Mesothelial cell of epicardium (in vitro differentiated cells): ENCODE measurements at regions not wholly inside any gene's neighbourhood (a gene's known extent, or its start where the extent isn't known, plus 50 kb on each side); places are given as distances from the start of the nearest gene placed in this dataset.
A peak's percentile ranks its signal among the peaks of the same experiment; 100 is the strongest.

Experiments
- DNase-seq, 2 experiments: peaks; one replicate each; pipeline ENCODE4 v3.0.0; 2021; ENCODE audit warnings: low spot score in 2 of 2; ENCODE audit not compliant: unreplicated experiment in 2 of 2
- H3K27ac Mint-ChIP-seq: 2 replicates; pipeline ENCODE4 v1.8.0; 2021; ENCODE audit warnings: mixed read lengths
- H3K27me3 Mint-ChIP-seq: 2 replicates; pipeline ENCODE4 v1.8.0; 2021; ENCODE audit warnings: low read depth, mixed read lengths
- H3K36me3 Mint-ChIP-seq: 2 replicates; pipeline ENCODE4 v1.8.0; 2021; ENCODE audit warnings: mixed read lengths
- H3K4me1 Mint-ChIP-seq: 2 replicates; pipeline ENCODE4 v1.8.0; 2021; ENCODE audit warnings: mixed read lengths
- H3K4me3 Mint-ChIP-seq: 2 replicates; pipeline ENCODE4 v1.8.0; 2021; ENCODE audit warnings: mild to moderate bottlenecking, moderate library complexity, mixed read lengths
- H3K9me3 Mint-ChIP-seq: 2 replicates; pipeline ENCODE4 v1.8.0; 2021; ENCODE audit warnings: mixed read lengths
- TF ChIP-seq, protein P1 (sequence below): fragments of 200-600 bp; sonication (generic); IDR thresholded peaks from one replicate; pipeline ENCODE4 v1.5.0; 2021; ENCODE audit warnings: antibody characterized with exemption; ENCODE audit not compliant: unreplicated experiment

DNA sequence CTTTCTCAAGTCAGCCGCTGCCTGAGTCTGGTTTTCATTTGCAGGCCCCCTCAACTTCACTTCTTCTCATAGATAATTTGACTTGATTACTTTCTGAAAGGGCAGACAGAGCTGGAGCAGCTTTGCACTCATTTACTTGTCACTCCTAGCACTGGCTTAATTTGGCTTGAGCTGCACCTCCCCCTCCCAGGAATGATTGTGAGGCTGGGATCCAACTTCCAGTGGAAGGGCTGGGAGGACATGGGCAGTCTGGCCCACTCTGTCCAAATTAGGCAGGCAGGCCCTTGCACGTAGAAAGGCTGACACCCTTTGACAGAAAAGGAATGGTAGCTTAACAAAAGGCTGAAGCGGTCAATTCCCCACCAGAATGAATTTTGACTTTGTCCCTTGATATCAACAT, 453.9 kb downstream of the ETS1 start:
- Mint-ChIP-seq H3K36me3 (no peaks in the 10 kb centered on the region), H3K4me3 (no peak overlapping the region), H3K9me3 (peaks cover 9% of the 10 kb centered on the region), H3K4me1 (peaks cover 21% of the 10 kb centered on the region), H3K27ac (peak overlapping the region; percentile 60), H3K27me3 (no peaks in the 10 kb centered on the region)
- TF ChIP-seq, protein P1, sequence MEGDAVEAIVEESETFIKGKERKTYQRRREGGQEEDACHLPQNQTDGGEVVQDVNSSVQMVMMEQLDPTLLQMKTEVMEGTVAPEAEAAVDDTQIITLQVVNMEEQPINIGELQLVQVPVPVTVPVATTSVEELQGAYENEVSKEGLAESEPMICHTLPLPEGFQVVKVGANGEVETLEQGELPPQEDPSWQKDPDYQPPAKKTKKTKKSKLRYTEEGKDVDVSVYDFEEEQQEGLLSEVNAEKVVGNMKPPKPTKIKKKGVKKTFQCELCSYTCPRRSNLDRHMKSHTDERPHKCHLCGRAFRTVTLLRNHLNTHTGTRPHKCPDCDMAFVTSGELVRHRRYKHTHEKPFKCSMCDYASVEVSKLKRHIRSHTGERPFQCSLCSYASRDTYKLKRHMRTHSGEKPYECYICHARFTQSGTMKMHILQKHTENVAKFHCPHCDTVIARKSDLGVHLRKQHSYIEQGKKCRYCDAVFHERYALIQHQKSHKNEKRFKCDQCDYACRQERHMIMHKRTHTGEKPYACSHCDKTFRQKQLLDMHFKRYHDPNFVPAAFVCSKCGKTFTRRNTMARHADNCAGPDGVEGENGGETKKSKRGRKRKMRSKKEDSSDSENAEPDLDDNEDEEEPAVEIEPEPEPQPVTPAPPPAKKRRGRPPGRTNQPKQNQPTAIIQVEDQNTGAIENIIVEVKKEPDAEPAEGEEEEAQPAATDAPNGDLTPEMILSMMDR: no peak
- DNase-seq: no peak

DNA sequence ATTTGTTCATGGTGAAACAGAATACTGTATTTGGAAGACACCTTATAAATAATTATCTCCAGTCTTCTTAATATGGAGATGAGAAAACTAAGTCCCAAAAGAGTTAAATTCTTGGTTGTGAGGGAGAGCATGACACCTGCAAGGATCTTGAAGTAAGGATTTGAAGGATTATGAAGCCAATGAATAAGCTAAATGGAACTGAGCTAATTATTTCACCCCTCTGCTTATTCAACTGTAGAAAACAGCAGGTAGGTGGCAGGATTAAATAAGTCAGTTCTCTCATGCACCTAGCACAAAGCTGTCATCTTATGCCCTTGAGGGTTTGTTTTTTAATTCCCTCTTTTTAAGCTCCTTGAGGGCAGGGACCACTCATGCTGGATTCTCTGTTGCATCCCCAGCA, 457.3 kb downstream of the ETS1 start:
- no peak overlapping the region for H3K4me3 Mint-ChIP-seq

GRCh38 chr11:128125723-128126122, 461.6 kb downstream of the ETS1 start:
- TF ChIP-seq, protein P1: no peak
- no peak for DNase-seq
- H3K27me3 Mint-ChIP-seq: no peaks in the 10 kb centered on the region
- no peak overlapping the region for H3K4me3 Mint-ChIP-seq
- H3K9me3 Mint-ChIP-seq: peaks cover 5% of the 10 kb centered on the region
- H3K36me3 Mint-ChIP-seq: no peaks in the 10 kb centered on the region
- H3K27ac Mint-ChIP-seq: no peak overlapping the region
- no peaks in the 10 kb centered on the region for H3K4me1 Mint-ChIP-seq

More for the DNA sequence above, 457.3 kb downstream of the ETS1 start:
- no peaks in the 10 kb centered on the region for H3K9me3 Mint-ChIP-seq
- DNase-seq: no peak
- TF ChIP-seq, protein P1: no peak
- no peaks in the 10 kb centered on the region for H3K27me3 Mint-ChIP-seq
- H3K27ac Mint-ChIP-seq: no peak overlapping the region
- H3K36me3 Mint-ChIP-seq: no peaks in the 10 kb centered on the region
- peaks cover 18% of the 10 kb centered on the region for H3K4me1 Mint-ChIP-seq

- TF ChIP-seq, protein P1: no peak
- Mint-ChIP-seq H3K9me3 (peaks cover 15% of the 10 kb centered on the region), H3K27me3 (no peaks in the 10 kb centered on the region), H3K36me3 (no peaks in the 10 kb centered on the region), H3K27ac (no peak overlapping the region), H3K4me1 (peaks cover 9% of the 10 kb centered on the region), H3K4me3 (no peak overlapping the region)
- no peak for DNase-seq
Observed at GRCh38 chr11:128116885-128117284, 470.5 kb downstream of the ETS1 start.

- Mint-ChIP-seq H3K4me1 (peaks cover 9% of the 10 kb centered on the region), H3K9me3 (peaks cover 15% of the 10 kb centered on the region), H3K27ac (no peak overlapping the region), H3K27me3 (no peaks in the 10 kb centered on the region), H3K4me3 (no peak overlapping the region), H3K36me3 (no peaks in the 10 kb centered on the region)
- TF ChIP-seq, protein P1: no peak
- no peak for DNase-seq
Observed at GRCh38 chr11:128116447-128116846, 470.9 kb downstream of the ETS1 start.

- peaks cover 9% of the 10 kb centered on the region for H3K4me1 Mint-ChIP-seq
- no peak overlapping the region for H3K27ac Mint-ChIP-seq
- TF ChIP-seq, protein P1: no peak
- peaks cover 18% of the 10 kb centered on the region for H3K9me3 Mint-ChIP-seq
- no peaks in the 10 kb centered on the region for H3K27me3 Mint-ChIP-seq
- H3K4me3 Mint-ChIP-seq: no peak overlapping the region
- H3K36me3 Mint-ChIP-seq: no peaks in the 10 kb centered on the region
- DNase-seq: no peak
Observed at GRCh38 chr11:128105950-128106349, 481.4 kb downstream of the ETS1 start.
